ENCODE measurements at regions not wholly inside any gene's neighbourhood (a gene's known extent, or its start where the extent isn't known, plus 50 kb on each side); places are given as distances from the start of the nearest gene placed in this dataset.

DNA sequence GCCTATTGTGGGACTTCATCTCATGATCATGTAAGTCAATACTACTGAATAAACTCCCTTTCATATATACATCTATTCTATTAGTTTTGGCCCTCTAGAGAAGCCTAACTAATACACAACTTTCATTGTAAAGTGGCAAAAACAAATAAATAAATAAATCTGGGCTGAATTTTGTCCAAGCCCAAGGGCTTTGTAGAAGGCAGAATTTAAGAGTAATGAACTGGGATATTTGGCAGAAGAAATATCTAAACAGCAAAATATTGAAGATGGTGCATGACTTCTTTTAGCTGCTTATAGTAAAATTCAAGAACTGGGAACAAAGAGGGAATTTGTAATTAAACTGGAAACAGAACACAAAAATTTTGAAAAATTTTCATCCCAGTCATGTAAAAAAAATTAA is 246.7 kb upstream of the GULP1 start:
- DNase-seq (ENCODE audit: low read depth): no peak
- no peak overlapping the region for H3K4me3 ChIP-seq (ENCODE audit: low read depth, low read length)
- no peak for TF ChIP-seq POLR2A (IDR thresholded peaks at IDR 0.05; ENCODE audit: extremely low read depth, insufficient read length)
- no peak for TF ChIP-seq MYC (IDR thresholded peaks at IDR 0.05; ENCODE audit: low read depth, low read length)
- TF ChIP-seq MAX (IDR thresholded peaks at IDR 0.05; ENCODE audit: low read depth, low read length): no peak

GRCh38 chr2:188046437-188046836 is 245.2 kb upstream of the GULP1 start:
- DNase-seq (ENCODE audit: low read depth): no peak
- H3K4me3 ChIP-seq (ENCODE audit: low read depth, low read length): no peak overlapping the region
- TF ChIP-seq, protein P1, sequence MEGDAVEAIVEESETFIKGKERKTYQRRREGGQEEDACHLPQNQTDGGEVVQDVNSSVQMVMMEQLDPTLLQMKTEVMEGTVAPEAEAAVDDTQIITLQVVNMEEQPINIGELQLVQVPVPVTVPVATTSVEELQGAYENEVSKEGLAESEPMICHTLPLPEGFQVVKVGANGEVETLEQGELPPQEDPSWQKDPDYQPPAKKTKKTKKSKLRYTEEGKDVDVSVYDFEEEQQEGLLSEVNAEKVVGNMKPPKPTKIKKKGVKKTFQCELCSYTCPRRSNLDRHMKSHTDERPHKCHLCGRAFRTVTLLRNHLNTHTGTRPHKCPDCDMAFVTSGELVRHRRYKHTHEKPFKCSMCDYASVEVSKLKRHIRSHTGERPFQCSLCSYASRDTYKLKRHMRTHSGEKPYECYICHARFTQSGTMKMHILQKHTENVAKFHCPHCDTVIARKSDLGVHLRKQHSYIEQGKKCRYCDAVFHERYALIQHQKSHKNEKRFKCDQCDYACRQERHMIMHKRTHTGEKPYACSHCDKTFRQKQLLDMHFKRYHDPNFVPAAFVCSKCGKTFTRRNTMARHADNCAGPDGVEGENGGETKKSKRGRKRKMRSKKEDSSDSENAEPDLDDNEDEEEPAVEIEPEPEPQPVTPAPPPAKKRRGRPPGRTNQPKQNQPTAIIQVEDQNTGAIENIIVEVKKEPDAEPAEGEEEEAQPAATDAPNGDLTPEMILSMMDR (IDR thresholded peaks at IDR 0.05; ENCODE audit: low read depth, low read length): no peak

DNA sequence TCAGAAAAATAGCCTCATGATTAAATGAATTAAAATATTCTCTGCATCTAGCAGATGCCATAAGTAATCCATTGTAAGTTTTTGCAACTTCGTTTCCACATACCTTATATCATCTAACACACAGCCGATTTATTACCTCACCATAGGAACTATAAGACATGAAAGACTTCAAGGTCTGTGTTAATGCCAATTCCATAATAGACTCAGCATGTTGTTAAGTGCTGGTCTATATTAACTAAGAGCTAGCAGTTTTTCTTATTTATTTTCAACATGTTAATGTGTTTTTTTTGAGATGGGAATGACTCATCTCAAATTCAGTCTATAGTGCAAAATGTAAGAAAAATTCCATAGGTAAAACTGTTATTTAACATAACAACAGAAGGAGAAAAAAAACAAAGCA is 243.9 kb upstream of the GULP1 start:
- DNase-seq (ENCODE audit: low read depth): no peak
- no peak overlapping the region for H3K4me3 ChIP-seq (ENCODE audit: low read depth, low read length)
- no peak for TF ChIP-seq POLR2A (IDR thresholded peaks at IDR 0.05; ENCODE audit: extremely low read depth, insufficient read length)
- TF ChIP-seq, protein P1 (IDR thresholded peaks at IDR 0.05; ENCODE audit: low read depth, low read length): no peak
- TF ChIP-seq MYC (IDR thresholded peaks at IDR 0.05; ENCODE audit: low read depth, low read length): no peak
- no peak for TF ChIP-seq MAX (IDR thresholded peaks at IDR 0.05; ENCODE audit: low read depth, low read length)

DNA sequence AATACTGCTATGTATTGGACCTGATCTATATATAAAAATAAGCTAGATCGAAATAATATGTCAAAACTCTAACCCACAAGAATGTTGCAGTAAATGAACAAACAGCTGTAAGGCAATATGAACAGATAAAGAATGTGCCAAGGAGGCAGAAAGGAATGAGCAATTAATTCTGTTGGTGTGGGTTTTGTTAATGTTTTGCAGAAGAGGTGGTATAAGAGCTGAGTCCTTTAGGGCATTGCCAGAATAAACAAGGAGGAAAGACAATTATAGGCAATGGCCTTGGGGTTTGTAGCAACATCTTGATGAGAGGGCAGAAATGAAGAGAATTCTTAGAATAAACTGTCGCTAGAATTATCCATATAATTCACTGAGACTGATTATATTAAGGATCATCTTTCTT is 240.9 kb upstream of the GULP1 start:
- TF ChIP-seq MAX (IDR thresholded peaks at IDR 0.05; ENCODE audit: low read depth, low read length) (no peak), POLR2A (IDR thresholded peaks at IDR 0.05; ENCODE audit: extremely low read depth, insufficient read length) (no peak), MYC (IDR thresholded peaks at IDR 0.05; ENCODE audit: low read depth, low read length) (no peak)
- TF ChIP-seq, protein P1 (IDR thresholded peaks at IDR 0.05; ENCODE audit: low read depth, low read length): no peak
- H3K4me3 ChIP-seq (ENCODE audit: low read depth, low read length): no peak overlapping the region
- no peak for DNase-seq (ENCODE audit: low read depth)

DNA sequence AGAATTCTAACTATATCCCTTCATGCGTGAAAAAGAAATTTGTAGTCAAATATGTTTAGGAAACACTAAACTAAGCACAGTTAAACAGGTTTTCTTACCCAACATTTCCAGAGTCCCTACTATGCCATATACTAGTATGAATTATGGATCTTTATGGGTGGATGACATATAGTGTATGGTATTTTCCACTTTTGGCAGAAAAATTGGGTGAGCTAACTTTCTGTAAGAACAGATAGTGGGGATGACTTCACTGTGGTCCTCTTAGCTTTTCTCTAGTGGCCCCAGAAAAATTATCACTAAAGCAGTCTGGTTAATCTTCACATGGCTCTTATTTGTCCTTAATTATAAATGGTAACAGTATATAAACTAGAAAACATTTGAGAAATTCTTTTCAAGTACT is 240.0 kb upstream of the GULP1 start:
- no peak overlapping the region for H3K4me3 ChIP-seq (ENCODE audit: low read depth, low read length)
- TF ChIP-seq, protein P1 (IDR thresholded peaks at IDR 0.05; ENCODE audit: low read depth, low read length): no peak
- no peak for TF ChIP-seq MAX (IDR thresholded peaks at IDR 0.05; ENCODE audit: low read depth, low read length)
- TF ChIP-seq MYC (IDR thresholded peaks at IDR 0.05; ENCODE audit: low read depth, low read length): no peak
- TF ChIP-seq POLR2A (IDR thresholded peaks at IDR 0.05; ENCODE audit: extremely low read depth, insufficient read length): no peak
- DNase-seq (ENCODE audit: low read depth): no peak

GRCh38 chr2:188065386-188065785 is 226.3 kb upstream of the GULP1 start:
- TF ChIP-seq POLR2A (IDR thresholded peaks at IDR 0.05; ENCODE audit: extremely low read depth, insufficient read length) (no peak), MAX (IDR thresholded peaks at IDR 0.05; ENCODE audit: low read depth, low read length) (no peak)
- no peak for DNase-seq (ENCODE audit: low read depth)
- no peak overlapping the region for H3K4me3 ChIP-seq (ENCODE audit: low read depth, low read length)

DNA sequence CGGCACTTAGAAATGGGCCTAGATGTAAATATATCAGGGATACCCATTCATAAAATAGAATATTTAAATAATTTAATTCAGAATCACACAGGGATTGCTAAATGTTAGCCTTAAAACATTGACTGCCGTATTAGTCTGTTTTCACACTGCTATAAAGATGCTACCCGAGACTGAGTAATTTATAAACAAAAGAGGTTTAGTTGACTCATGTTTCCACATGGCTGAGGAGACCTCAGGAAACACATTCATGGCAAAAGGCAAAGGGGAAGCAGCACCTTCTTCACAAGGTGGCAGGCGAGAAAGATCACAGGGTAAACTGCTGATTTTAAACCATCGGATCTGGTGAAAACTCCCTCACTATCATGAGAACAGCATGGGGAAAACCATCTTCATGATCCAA is 223.6 kb upstream of the GULP1 start:
- no peak for TF ChIP-seq MAX (IDR thresholded peaks at IDR 0.05; ENCODE audit: low read depth, low read length)
- no peak for TF ChIP-seq POLR2A (IDR thresholded peaks at IDR 0.05; ENCODE audit: extremely low read depth, insufficient read length)
- TF ChIP-seq, protein P1 (IDR thresholded peaks at IDR 0.05; ENCODE audit: low read depth, low read length): no peak
- no peak for TF ChIP-seq MYC (IDR thresholded peaks at IDR 0.05; ENCODE audit: low read depth, low read length)

More for the DNA sequence above, 223.6 kb upstream of the GULP1 start:
- H3K4me3 ChIP-seq (ENCODE audit: low read depth, low read length): no peak overlapping the region
- DNase-seq (ENCODE audit: low read depth): no peak

All from NB4 (cell line).